Right lobe of liver (tissue), 6 donors: ENCODE measurements at regions not wholly inside any gene's neighbourhood (a gene's known extent, or its start where the extent isn't known, plus 50 kb on each side); places are given as distances from the start of the nearest gene placed in this dataset.
"Not testable (repeated sequence)": the region's sequence is repeated elsewhere in the genome, so short reads cannot be mapped to it uniquely, and the experiment has no call there.

Experiments used
- ATAC-seq, 4 donors: fragments of 200-7000 bp; cut with Tn5 transposase; one replicate each; pipeline ENCODE4 v1.9.1; 2020; ENCODE audit warnings: mild to moderate bottlenecking in 4 of 4, moderate library complexity in 4 of 4
- DNase-seq, 3 donors: peaks; one replicate each; pipeline ENCODE4 v3.0.0-alpha.2; 2020
- H3K27ac ChIP-seq, 3 donors: fragments of 200-600 bp; one replicate each; pipeline ENCODE4 v1.8.0; 2022
- H3K27me3 ChIP-seq, 2 donors: fragments of 200-600 bp; one replicate each; pipeline ENCODE4 v1.8.0; 2022
- H3K36me3 ChIP-seq, 4 donors: fragments of 200-600 bp; sonication (generic) in 1 of 4; one replicate each; pipeline versions ENCODE4 v1.5.1 to v1.8.0; 2017 to 2022; ENCODE audit warnings: control low read depth in 1 of 4
- H3K4me1 ChIP-seq, 4 donors: fragments of 200-600 bp; sonication (generic) in 1 of 4; one replicate each; pipeline versions ENCODE4 v1.5.1 to v1.8.0; 2017 to 2022; ENCODE audit warnings: control low read depth in 1 of 4
- H3K4me3 ChIP-seq, 3 donors: fragments of 200-600 bp; one replicate each; pipeline ENCODE4 v1.8.0; 2022
- H3K9me3 ChIP-seq, 4 donors: fragments of 200-600 bp; sonication (generic) in 1 of 4; one replicate each; pipeline versions ENCODE4 v1.5.1 to v1.8.0; 2017 to 2022; ENCODE audit warnings: control low read depth in 1 of 4
- POLR2A ChIP-seq: fragments of 450-650 bp; IDR thresholded peaks from one replicate; pipeline ENCODE4 v1.6.1; 2017; ENCODE audit warnings: antibody characterized with exemption, mild to moderate bottlenecking
- WGBS: methylation state at CpG from one replicate; pipeline ENCODE4 v1.1.6; 2018; ENCODE audit warnings: low coverage, low lambda C conversion rate; ENCODE audit not compliant: insufficient coverage; ENCODE audit errors: missing lambda C conversion rate; 5-methylcytosine and 5-hydroxymethylcytosine counted together
- intact Hi-C, 2 donors: fragments of 100-400 bp; cut with DNase I; formaldehyde crosslinking; loops; one replicate each; pipeline versions ENCODE4 v1.11.2 to v1.14.1; 2022
- TF ChIP-seq, protein P1 (sequence below), 4 donors: fragments of 200-600 bp in 3 of 4; fragments of 450-650 bp in 1 of 4; IDR thresholded peaks; one replicate each; pipeline versions ENCODE4 v1.5.1 to v1.8.0; 2016 to 2022; ENCODE audit warnings: antibody characterized with exemption in 4 of 4, mild to moderate bottlenecking in 2 of 4
- donor health status: DM: no; HTN: yes; CAD: no.
- donor health status: DM: no; HTN: no; CAD: no.
- donor health status: DM: no; HTN: no; CAD: no.
- donor health status: DM: no; HTN: yes; CAD: no.
- donor health status: DM: no; HTN: yes; CAD: no.

GRCh38 chr2:49857371-49858112 lies 703.2 kb upstream of the FSHR start:
- intact Hi-C loops = no loop called here
- no peak overlapping the region for H3K4me3 ChIP-seq
- TF ChIP-seq, protein P1, sequence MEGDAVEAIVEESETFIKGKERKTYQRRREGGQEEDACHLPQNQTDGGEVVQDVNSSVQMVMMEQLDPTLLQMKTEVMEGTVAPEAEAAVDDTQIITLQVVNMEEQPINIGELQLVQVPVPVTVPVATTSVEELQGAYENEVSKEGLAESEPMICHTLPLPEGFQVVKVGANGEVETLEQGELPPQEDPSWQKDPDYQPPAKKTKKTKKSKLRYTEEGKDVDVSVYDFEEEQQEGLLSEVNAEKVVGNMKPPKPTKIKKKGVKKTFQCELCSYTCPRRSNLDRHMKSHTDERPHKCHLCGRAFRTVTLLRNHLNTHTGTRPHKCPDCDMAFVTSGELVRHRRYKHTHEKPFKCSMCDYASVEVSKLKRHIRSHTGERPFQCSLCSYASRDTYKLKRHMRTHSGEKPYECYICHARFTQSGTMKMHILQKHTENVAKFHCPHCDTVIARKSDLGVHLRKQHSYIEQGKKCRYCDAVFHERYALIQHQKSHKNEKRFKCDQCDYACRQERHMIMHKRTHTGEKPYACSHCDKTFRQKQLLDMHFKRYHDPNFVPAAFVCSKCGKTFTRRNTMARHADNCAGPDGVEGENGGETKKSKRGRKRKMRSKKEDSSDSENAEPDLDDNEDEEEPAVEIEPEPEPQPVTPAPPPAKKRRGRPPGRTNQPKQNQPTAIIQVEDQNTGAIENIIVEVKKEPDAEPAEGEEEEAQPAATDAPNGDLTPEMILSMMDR (IDR thresholded peaks at IDR 0.05) = no peak
- no peak for TF ChIP-seq POLR2A
- H3K36me3 ChIP-seq = no peaks in the 10 kb centered on the region
- no peak for ATAC-seq
- no peak overlapping the region for H3K27ac ChIP-seq
- H3K27me3 ChIP-seq = no peaks in the 10 kb centered on the region
- 49% methylated on average over 2 of the region's 2 CpGs for WGBS
- H3K4me1 ChIP-seq = no peaks in the 10 kb centered on the region
- DNase-seq = no peak
- no peaks in the 10 kb centered on the region for H3K9me3 ChIP-seq

- no peaks in the 10 kb centered on the region for H3K27me3 ChIP-seq
- H3K27ac ChIP-seq = no peak overlapping the region
- DNase-seq (no peak), ATAC-seq (no peak)
- no peak overlapping the region for H3K4me3 ChIP-seq
- no peaks in the 10 kb centered on the region for H3K9me3 ChIP-seq
- H3K36me3 ChIP-seq = no peaks in the 10 kb centered on the region
- no peaks in the 10 kb centered on the region for H3K4me1 ChIP-seq
- TF ChIP-seq, protein P1 (IDR thresholded peaks at IDR 0.05) = no peak
- no peak for TF ChIP-seq POLR2A
- 29% methylated on average over 4 of the region's 4 CpGs for WGBS
- intact Hi-C loops = no loop called here
Observed at GRCh38 chr2:49845671-49846070, 691.4 kb upstream of the FSHR start.

- H3K27ac ChIP-seq = no peak overlapping the region
- H3K4me3 ChIP-seq = no peak overlapping the region
- DNase-seq (no peak), ATAC-seq (no peak)
- H3K4me1 ChIP-seq = no peaks in the 10 kb centered on the region
- H3K9me3 ChIP-seq = no peaks in the 10 kb centered on the region
- intact Hi-C loops = no loop called here
- H3K27me3 ChIP-seq = no peaks in the 10 kb centered on the region
- TF ChIP-seq POLR2A = no peak
- TF ChIP-seq, protein P1 (IDR thresholded peaks at IDR 0.05) = no peak
- H3K36me3 ChIP-seq = no peaks in the 10 kb centered on the region
Observed at GRCh38 chr2:49845021-49845420, 690.7 kb upstream of the FSHR start.

GRCh38 chr2:49844113-49844512 lies 689.8 kb upstream of the FSHR start:
- H3K36me3 ChIP-seq, H3K9me3 ChIP-seq, DNase-seq, intact Hi-C loops, ATAC-seq, H3K27me3 ChIP-seq, H3K4me1 ChIP-seq, H3K4me3 ChIP-seq, H3K27ac ChIP-seq: not testable (repeated sequence)
- WGBS = 60% methylated on average over 5 of the region's 6 CpGs

GRCh38 chr2:49843314-49843713 lies 689.0 kb upstream of the FSHR start:
- intact Hi-C loops = no loop called here
- Histone ChIP-seq H3K36me3 (no peaks in the 10 kb centered on the region), H3K4me3 (no peak overlapping the region), H3K4me1 (no peaks in the 10 kb centered on the region), H3K27me3 (no peaks in the 10 kb centered on the region), H3K9me3 (no peaks in the 10 kb centered on the region), H3K27ac (no peak overlapping the region)
- TF ChIP-seq, protein P1 (IDR thresholded peaks at IDR 0.05) = no peak
- TF ChIP-seq POLR2A = no peak
- ATAC-seq (no peak), DNase-seq (no peak)
- 44% methylated on average over 1 of the region's 2 CpGs for WGBS
